PC-9 (cell line): ENCODE measurements at regions not wholly inside any gene's neighbourhood (a gene's known extent, or its start where the extent isn't known, plus 50 kb on each side); places are given as distances from the start of the nearest gene placed in this dataset.

ENCODE experiments used
- BruUV-seq: library from RNA; stranded (reverse); fragments of 400-500 nt; replicated peaks from 2 replicates; lab custom pipeline; 2021; lab: Mats Ljungman, UMichigan
- CTCF ChIA-PET: fragments of 300-600 bp; sonication (Branson Sonifier 250); formaldehyde crosslinking; loops from one replicate; lab custom pipeline; 2022; ENCODE audit warnings: antibody characterized with exemption; lab: Charles Lee
- POLR2A ChIA-PET: fragments of 300-600 bp; sonication (Branson Sonifier 250); formaldehyde crosslinking; loops from one replicate; lab custom pipeline; 2022; ENCODE audit warnings: antibody characterized with exemption; ENCODE audit not compliant: unreplicated experiment; lab: Charles Lee
- DNase-seq, 2 experiments: peaks; one replicate each; pipeline versions ENCODE4 v3.0.0 to v3.0.0-alpha.2; 2015 to 2022; ENCODE audit warnings: mixed read lengths in 1 of 2
- H2AFZ ChIP-seq: fragments of 200-600 bp; sonication (generic); 2 replicates; pipeline ENCODE4 v1.8.1; 2017; ENCODE audit warnings: antibody characterized with exemption
- H3F3A ChIP-seq: fragments of 200-600 bp; sonication (generic); 2 replicates; pipeline ENCODE4 v1.8.1; 2017; ENCODE audit warnings: antibody characterized with exemption, mild to moderate bottlenecking, low read depth; ENCODE audit not compliant: insufficient read depth
- H3K27ac ChIP-seq: fragments of 200-600 bp; sonication (generic); 2 replicates; pipeline ENCODE4 v1.6.1; 2016; ENCODE audit warnings: mixed run types
- H3K27me3 ChIP-seq: fragments of 200-600 bp; sonication (generic); 2 replicates; pipeline ENCODE4 v1.6.1; 2016; ENCODE audit warnings: low read depth, mixed run types; ENCODE audit not compliant: insufficient read depth
- H3K36me3 ChIP-seq: fragments of 200-600 bp; sonication (generic); 2 replicates; pipeline ENCODE4 v1.6.1; 2016; ENCODE audit warnings: low read depth, mixed run types
- H3K4me1 ChIP-seq: fragments of 200-600 bp; sonication (generic); replicated peaks from 2 replicates; pipeline ENCODE4 v1.6.1; 2016; ENCODE audit warnings: mixed run types; ENCODE audit not compliant: insufficient read depth
- H3K4me2 ChIP-seq: fragments of 200-600 bp; sonication (generic); 2 replicates; pipeline ENCODE4 v1.6.1; 2017; ENCODE audit warnings: mixed run types
- H3K4me3 ChIP-seq: fragments of 200-600 bp; sonication (generic); 2 replicates; pipeline ENCODE4 v1.6.1; 2016; ENCODE audit warnings: mixed run types
- H3K79me2 ChIP-seq: fragments of 200-600 bp; sonication (generic); 2 replicates; pipeline ENCODE4 v1.6.1; 2017; ENCODE audit warnings: low read depth, mixed run types
- H3K9me2 ChIP-seq: fragments of 200-600 bp; sonication (generic); 2 replicates; pipeline ENCODE4 v1.8.1; 2017; ENCODE audit warnings: mild to moderate bottlenecking; ENCODE audit not compliant: insufficient read depth
- H3K9me3 ChIP-seq: fragments of 200-600 bp; sonication (generic); 2 replicates; pipeline ENCODE4 v1.8.1; 2016; ENCODE audit warnings: low read depth; ENCODE audit not compliant: insufficient read depth
- H4K20me1 ChIP-seq: fragments of 200-600 bp; sonication (generic); 2 replicates; pipeline ENCODE4 v1.8.1; 2017; ENCODE audit not compliant: insufficient read depth
- EZH2 ChIP-seq: fragments of 200-600 bp; sonication (generic); IDR thresholded peaks from 2 replicates; pipeline ENCODE4 v1.8.0; 2017; ENCODE audit warnings: antibody characterized with exemption, low read depth
- intact Hi-C: fragments of 100-400 bp; cut with micrococcal nuclease; formaldehyde crosslinking; loops from one replicate; pipeline ENCODE4 v1.10.0; 2022; ENCODE audit not compliant: unreplicated experiment
- TF ChIP-seq, protein P1 (sequence below): fragments of 200-600 bp; sonication (generic); conservative IDR thresholded peaks from 2 replicates; pipeline ENCODE4 v1.6.1; 2017; ENCODE audit warnings: mixed run types, antibody characterized with exemption, mild to moderate bottlenecking, moderate library complexity

DNA sequence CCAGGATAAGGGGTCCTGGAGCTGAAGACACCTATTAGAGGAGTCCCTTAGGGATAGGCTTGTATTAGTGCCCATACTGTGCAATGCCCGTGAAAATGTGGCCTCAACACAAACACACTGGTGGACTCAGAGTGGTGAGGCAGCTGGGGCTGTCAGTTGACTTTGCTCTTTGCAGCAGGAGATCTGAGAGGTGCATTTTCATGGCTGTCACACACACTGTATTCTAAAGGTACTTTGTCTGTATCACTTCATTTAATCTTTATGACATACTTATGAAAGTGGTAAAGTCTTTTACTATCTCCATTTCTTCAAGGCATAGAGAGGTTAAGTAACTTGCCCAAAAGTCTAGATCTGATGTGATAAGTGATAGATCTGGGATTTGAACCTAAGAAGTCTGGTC is 55.1 kb upstream of the GCFC2 start:
- intact Hi-C loops, result no loop called here
- Histone ChIP-seq H3F3A (no peaks in the 10 kb centered on the region), H3K9me2 (no peaks in the 10 kb centered on the region), H3K27ac (no peak overlapping the region), H3K4me2 (no peak overlapping the region), H3K27me3 (peaks cover 21% of the 10 kb centered on the region), H4K20me1 (no peaks in the 10 kb centered on the region), H3K9me3 (no peaks in the 10 kb centered on the region), H3K79me2 (no peaks in the 10 kb centered on the region), H3K4me1 (no peaks in the 10 kb centered on the region), H2AFZ (no peak overlapping the region), H3K36me3 (no peaks in the 10 kb centered on the region), H3K4me3 (no peak overlapping the region)
- ChIA-PET POLR2A (no interaction called here), CTCF (no interaction called here)
- no peak for DNase-seq
- TF ChIP-seq, protein P1, sequence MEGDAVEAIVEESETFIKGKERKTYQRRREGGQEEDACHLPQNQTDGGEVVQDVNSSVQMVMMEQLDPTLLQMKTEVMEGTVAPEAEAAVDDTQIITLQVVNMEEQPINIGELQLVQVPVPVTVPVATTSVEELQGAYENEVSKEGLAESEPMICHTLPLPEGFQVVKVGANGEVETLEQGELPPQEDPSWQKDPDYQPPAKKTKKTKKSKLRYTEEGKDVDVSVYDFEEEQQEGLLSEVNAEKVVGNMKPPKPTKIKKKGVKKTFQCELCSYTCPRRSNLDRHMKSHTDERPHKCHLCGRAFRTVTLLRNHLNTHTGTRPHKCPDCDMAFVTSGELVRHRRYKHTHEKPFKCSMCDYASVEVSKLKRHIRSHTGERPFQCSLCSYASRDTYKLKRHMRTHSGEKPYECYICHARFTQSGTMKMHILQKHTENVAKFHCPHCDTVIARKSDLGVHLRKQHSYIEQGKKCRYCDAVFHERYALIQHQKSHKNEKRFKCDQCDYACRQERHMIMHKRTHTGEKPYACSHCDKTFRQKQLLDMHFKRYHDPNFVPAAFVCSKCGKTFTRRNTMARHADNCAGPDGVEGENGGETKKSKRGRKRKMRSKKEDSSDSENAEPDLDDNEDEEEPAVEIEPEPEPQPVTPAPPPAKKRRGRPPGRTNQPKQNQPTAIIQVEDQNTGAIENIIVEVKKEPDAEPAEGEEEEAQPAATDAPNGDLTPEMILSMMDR, result no peak
- TF ChIP-seq EZH2, result no peak
- BruUV-seq, result no TSS peak

DNA sequence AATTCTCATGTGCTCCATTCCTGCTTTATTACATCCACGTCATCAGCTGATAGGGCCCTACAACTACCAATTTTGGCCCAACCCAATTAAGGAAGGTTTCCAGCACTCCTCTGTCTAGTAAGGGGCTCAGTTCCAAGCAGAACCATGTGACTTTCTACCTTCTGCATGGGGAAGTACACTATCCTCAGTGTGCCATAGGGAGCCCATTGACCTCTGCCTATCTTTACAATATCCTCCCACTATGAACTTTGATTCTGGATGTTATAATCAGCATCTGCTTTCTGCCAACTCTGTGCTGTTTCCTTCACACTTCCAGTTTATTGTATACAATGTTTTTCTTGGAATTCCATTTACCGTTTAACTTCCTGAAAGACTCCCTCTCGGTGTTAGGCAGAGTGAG is 53.9 kb upstream of the GCFC2 start:
- POLR2A ChIA-PET, result no interaction called here
- Histone ChIP-seq H3K9me2 (no peaks in the 10 kb centered on the region; the same call in 1 of the 2 replicates), H3K27me3 (peaks cover 21% of the 10 kb centered on the region), H2AFZ (no peak overlapping the region), H3K79me2 (no peaks in the 10 kb centered on the region), H3K4me1 (no peaks in the 10 kb centered on the region), H3K9me3 (no peaks in the 10 kb centered on the region), H3K4me2 (no peak overlapping the region), H3K36me3 (no peaks in the 10 kb centered on the region), H3K4me3 (no peak overlapping the region), H4K20me1 (no peaks in the 10 kb centered on the region), H3F3A (no peaks in the 10 kb centered on the region), H3K27ac (no peak overlapping the region)
- intact Hi-C loops, result no loop called here
- BruUV-seq, result no TSS peak
- no peak for DNase-seq
- CTCF ChIA-PET, result no interaction called here
- TF ChIP-seq, protein P1, result no peak
- no peak for TF ChIP-seq EZH2
